ENCODE measurements at regions not wholly inside any gene's neighbourhood (a gene's known extent, or its start where the extent isn't known, plus 50 kb on each side); places are given as distances from the start of the nearest gene placed in this dataset.

DNA sequence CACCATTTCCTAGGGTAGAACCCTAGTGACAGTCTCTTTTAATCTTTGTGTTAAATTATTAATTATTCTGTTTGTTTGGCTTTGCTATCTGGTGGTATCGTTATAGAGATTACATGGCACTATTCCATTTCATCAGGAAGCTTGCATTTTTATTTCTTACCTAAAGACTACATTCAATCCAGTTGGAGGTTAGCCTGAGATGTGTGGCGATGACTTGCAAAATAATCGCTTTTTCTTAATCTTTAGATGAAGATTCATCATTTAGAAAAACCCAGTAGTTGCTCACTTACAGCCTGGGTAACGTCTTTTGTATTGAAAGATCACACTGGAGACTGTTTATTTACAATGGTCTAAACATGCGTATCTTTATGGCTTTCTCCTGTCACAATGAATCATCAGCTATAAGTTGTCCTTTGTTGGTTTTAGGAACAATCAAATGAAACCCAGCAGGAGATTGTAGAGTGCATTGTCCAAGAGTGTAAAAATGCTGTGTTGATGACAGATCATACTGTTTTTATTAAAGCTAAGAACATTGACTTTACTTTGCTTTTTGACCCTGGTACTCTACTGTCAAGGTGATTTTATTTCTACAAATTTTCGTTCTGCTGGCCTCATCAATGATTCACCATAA lies 281.7 kb upstream of the PITX2 start:
- peak; percentile 61 for TF ChIP-seq NFE2L2 (conservative IDR thresholded peaks at IDR 0.05; ENCODE audit: low read length)
- TF ChIP-seq, protein P1, sequence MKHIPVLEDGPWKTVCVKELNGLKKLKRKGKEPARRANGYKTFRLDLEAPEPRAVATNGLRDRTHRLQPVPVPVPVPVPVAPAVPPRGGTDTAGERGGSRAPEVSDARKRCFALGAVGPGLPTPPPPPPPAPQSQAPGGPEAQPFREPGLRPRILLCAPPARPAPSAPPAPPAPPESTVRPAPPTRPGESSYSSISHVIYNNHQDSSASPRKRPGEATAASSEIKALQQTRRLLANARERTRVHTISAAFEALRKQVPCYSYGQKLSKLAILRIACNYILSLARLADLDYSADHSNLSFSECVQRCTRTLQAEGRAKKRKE (CRISPR knock-in tag; IDR thresholded peaks at IDR 0.05; ENCODE audit: low read depth) = no peak
- Histone ChIP-seq H3K27ac (no peak overlapping the region), H3K4me2 (no peak overlapping the region), H3K4me1 (no peaks in the 10 kb centered on the region), H3K4me3 (no peak overlapping the region), H3K9me3 (no peaks in the 10 kb centered on the region)
- no peak for ATAC-seq
- ChIA-PET POLR2A (no interaction called here), CTCF (no interaction called here)
- peak in 1 of 2 experiments; percentile 3 for DNase-seq (ENCODE audit: low read depth in 1 of 2, low spot score in 1 of 2)
- FAIRE-seq = no peak
- WGBS (ENCODE audit: missing lambda C conversion rate) = 17% methylated on average over 6 of the region's 6 CpGs

DNA sequence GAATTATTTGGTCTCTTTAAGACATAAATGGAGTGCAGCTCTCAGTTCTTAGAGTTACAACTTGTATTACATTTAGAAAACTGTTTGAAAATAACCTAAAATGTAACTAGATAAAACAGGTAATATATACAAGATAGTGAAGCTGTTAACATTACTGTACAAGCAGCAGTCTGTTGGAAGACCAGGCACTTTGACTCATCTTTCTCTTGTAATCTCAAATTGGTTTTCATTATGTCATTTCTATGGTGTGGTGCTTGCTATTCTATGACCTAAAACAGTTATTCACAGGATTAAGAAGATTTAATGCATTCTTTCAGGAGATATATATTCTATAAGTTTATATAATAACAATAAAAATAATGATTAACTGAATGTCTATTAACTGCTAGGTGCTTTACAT lies 282.5 kb upstream of the PITX2 start:
- H3K4me2 ChIP-seq = no peak overlapping the region
- ChIA-PET POLR2A (no interaction called here), CTCF (no interaction called here)
- DNase-seq (ENCODE audit: low read depth in 1 of 2, low spot score in 1 of 2) (no peak), FAIRE-seq (no peak), ATAC-seq (no peak)
- no peaks in the 10 kb centered on the region for H3K9me3 ChIP-seq
- no peak overlapping the region for H3K4me3 ChIP-seq
- H3K4me1 ChIP-seq = no peaks in the 10 kb centered on the region
- no peak for TF ChIP-seq RARB (CRISPR knock-in tag; IDR thresholded peaks at IDR 0.05)
- no peak for TF ChIP-seq HOXA7 (CRISPR knock-in tag; IDR thresholded peaks at IDR 0.05)
- no peak for TF ChIP-seq NPAS2 (CRISPR knock-in tag; IDR thresholded peaks at IDR 0.05; ENCODE audit: borderline replicate concordance)
- no peak for TF ChIP-seq HOXB13 (CRISPR knock-in tag; IDR thresholded peaks at IDR 0.05; ENCODE audit: low read depth)
- TF ChIP-seq, protein P1 (CRISPR knock-in tag; IDR thresholded peaks at IDR 0.05; ENCODE audit: low read depth) = no peak
- no peak for TF ChIP-seq CHD4 (IDR thresholded peaks at IDR 0.05; ENCODE audit: borderline replicate concordance)
- TF ChIP-seq FOSL2 (IDR thresholded peaks at IDR 0.05) = no peak
- TF ChIP-seq FOSL2 (CRISPR knock-in tag; IDR thresholded peaks at IDR 0.05) = no peak
- TF ChIP-seq, protein P2, sequence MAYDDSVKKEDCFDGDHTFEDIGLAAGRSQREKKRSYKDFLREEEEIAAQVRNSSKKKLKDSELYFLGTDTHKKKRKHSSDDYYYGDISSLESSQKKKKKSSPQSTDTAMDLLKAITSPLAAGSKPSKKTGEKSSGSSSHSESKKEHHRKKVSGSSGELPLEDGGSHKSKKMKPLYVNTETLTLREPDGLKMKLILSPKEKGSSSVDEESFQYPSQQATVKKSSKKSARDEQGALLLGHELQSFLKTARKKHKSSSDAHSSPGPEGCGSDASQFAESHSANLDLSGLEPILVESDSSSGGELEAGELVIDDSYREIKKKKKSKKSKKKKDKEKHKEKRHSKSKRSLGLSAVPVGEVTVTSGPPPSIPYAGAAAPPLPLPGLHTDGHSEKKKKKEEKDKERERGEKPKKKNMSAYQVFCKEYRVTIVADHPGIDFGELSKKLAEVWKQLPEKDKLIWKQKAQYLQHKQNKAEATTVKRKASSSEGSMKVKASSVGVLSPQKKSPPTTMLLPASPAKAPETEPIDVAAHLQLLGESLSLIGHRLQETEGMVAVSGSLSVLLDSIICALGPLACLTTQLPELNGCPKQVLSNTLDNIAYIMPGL (CRISPR knock-in tag; IDR thresholded peaks at IDR 0.05; ENCODE audit: borderline replicate concordance) = no peak
- TF ChIP-seq SMC3 (IDR thresholded peaks at IDR 0.05) = no peak
- TF ChIP-seq, protein P3, sequence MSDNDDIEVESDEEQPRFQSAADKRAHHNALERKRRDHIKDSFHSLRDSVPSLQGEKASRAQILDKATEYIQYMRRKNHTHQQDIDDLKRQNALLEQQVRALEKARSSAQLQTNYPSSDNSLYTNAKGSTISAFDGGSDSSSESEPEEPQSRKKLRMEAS (IDR thresholded peaks at IDR 0.05) = no peak
- TF ChIP-seq ZSCAN20 (CRISPR knock-in tag; IDR thresholded peaks at IDR 0.05) = no peak
- TF ChIP-seq ZC3H11A (IDR thresholded peaks at IDR 0.05) = no peak
- no peak for TF ChIP-seq CBX2 (IDR thresholded peaks at IDR 0.05; ENCODE audit: borderline replicate concordance, low read depth)
- no peak for TF ChIP-seq HDAC2 (IDR thresholded peaks at IDR 0.05)
- TF ChIP-seq, protein P4, sequence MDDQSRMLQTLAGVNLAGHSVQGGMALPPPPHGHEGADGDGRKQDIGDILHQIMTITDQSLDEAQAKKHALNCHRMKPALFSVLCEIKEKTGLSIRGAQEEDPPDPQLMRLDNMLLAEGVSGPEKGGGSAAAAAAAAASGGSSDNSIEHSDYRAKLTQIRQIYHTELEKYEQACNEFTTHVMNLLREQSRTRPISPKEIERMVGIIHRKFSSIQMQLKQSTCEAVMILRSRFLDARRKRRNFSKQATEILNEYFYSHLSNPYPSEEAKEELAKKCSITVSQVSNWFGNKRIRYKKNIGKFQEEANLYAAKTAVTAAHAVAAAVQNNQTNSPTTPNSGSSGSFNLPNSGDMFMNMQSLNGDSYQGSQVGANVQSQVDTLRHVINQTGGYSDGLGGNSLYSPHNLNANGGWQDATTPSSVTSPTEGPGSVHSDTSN (IDR thresholded peaks at IDR 0.05) = no peak
- TF ChIP-seq, protein P5, sequence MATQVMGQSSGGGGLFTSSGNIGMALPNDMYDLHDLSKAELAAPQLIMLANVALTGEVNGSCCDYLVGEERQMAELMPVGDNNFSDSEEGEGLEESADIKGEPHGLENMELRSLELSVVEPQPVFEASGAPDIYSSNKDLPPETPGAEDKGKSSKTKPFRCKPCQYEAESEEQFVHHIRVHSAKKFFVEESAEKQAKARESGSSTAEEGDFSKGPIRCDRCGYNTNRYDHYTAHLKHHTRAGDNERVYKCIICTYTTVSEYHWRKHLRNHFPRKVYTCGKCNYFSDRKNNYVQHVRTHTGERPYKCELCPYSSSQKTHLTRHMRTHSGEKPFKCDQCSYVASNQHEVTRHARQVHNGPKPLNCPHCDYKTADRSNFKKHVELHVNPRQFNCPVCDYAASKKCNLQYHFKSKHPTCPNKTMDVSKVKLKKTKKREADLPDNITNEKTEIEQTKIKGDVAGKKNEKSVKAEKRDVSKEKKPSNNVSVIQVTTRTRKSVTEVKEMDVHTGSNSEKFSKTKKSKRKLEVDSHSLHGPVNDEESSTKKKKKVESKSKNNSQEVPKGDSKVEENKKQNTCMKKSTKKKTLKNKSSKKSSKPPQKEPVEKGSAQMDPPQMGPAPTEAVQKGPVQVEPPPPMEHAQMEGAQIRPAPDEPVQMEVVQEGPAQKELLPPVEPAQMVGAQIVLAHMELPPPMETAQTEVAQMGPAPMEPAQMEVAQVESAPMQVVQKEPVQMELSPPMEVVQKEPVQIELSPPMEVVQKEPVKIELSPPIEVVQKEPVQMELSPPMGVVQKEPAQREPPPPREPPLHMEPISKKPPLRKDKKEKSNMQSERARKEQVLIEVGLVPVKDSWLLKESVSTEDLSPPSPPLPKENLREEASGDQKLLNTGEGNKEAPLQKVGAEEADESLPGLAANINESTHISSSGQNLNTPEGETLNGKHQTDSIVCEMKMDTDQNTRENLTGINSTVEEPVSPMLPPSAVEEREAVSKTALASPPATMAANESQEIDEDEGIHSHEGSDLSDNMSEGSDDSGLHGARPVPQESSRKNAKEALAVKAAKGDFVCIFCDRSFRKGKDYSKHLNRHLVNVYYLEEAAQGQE (IDR thresholded peaks at IDR 0.05) = no peak
- TF ChIP-seq ESRRA (IDR thresholded peaks at IDR 0.05; ENCODE audit: borderline replicate concordance, low read length) = no peak
- no peak for TF ChIP-seq POLR2A (IDR thresholded peaks at IDR 0.05; ENCODE audit: low read length)
- TF ChIP-seq TP53 (CRISPR knock-in tag; IDR thresholded peaks at IDR 0.05) = no peak
- no peak overlapping the region for H3K27ac ChIP-seq
